ENCODE measurements at regions not wholly inside any gene's neighbourhood (a gene's known extent, or its start where the extent isn't known, plus 50 kb on each side); places are given as distances from the start of the nearest gene placed in this dataset.

DNA sequence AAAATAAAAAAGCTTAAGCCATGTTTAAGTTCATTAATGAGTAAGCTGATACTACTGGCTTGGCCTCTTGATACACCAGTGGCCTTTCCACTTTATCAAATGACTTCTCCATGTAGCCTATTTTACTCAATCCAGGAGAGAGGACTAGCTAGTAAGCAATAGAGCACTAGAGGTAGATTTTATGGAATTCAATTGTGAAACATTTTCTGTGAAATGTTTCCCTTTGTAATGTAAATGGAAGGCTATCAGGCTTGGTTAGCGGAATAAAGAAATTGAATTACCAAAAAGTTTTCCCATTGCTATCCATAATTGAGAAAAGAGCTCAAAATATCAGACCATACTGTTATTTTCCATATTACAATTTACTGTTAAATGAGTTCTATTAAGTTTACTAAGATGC lies 515.4 kb upstream of the CDH2 start:
- Histone ChIP-seq H3K36me3 (no peaks in the 10 kb centered on the region), H3K27me3 (no peaks in the 10 kb centered on the region), H3K4me1 (no peaks in the 10 kb centered on the region), H3K27ac (no peak overlapping the region), H3K4me3 (no peak overlapping the region), H3K9me3 (no peaks in the 10 kb centered on the region)
- intact Hi-C loops (cut with DNase I), result no loop called here
- ATAC-seq, result no peak
- 90% methylated on average over 1 of the region's 1 CpG for WGBS (ENCODE audit: insufficient coverage, low coverage, low lambda C conversion rate, missing lambda C conversion rate)
- TF ChIP-seq POLR2A (IDR thresholded peaks at IDR 0.05), result no peak
- TF ChIP-seq, protein P1, sequence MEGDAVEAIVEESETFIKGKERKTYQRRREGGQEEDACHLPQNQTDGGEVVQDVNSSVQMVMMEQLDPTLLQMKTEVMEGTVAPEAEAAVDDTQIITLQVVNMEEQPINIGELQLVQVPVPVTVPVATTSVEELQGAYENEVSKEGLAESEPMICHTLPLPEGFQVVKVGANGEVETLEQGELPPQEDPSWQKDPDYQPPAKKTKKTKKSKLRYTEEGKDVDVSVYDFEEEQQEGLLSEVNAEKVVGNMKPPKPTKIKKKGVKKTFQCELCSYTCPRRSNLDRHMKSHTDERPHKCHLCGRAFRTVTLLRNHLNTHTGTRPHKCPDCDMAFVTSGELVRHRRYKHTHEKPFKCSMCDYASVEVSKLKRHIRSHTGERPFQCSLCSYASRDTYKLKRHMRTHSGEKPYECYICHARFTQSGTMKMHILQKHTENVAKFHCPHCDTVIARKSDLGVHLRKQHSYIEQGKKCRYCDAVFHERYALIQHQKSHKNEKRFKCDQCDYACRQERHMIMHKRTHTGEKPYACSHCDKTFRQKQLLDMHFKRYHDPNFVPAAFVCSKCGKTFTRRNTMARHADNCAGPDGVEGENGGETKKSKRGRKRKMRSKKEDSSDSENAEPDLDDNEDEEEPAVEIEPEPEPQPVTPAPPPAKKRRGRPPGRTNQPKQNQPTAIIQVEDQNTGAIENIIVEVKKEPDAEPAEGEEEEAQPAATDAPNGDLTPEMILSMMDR (IDR thresholded peaks at IDR 0.05), result no peak
- DNase-seq, result no peak

DNA sequence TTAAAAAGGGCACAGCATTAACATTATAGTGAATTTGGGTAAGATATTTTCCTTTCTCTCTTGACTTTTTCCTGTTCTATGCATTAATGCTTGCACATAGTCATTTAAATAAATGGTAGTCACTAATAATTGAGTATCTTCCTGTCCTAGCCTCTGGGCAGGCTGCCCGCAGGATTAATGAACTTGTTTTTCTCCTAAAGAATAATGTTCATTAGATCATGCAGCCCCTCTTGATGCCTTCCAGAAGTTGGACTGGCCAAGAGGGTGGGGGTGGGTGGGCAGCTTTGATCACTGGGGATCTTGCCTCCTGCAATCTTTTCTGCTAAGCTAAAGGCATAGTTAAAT lies 514.5 kb upstream of the CDH2 start:
- ATAC-seq (no peak), DNase-seq (no peak)
- Histone ChIP-seq H3K4me1 (no peaks in the 10 kb centered on the region), H3K4me3 (no peak overlapping the region), H3K27ac (no peak overlapping the region), H3K36me3 (no peaks in the 10 kb centered on the region), H3K9me3 (no peaks in the 10 kb centered on the region), H3K27me3 (no peaks in the 10 kb centered on the region)
- intact Hi-C loops (cut with DNase I), result no loop called here
- WGBS (ENCODE audit: insufficient coverage, low coverage, low lambda C conversion rate, missing lambda C conversion rate), result 71% methylated on average over 1 of the region's 1 CpG
- TF ChIP-seq POLR2A (IDR thresholded peaks at IDR 0.05), result no peak
- TF ChIP-seq, protein P1 (IDR thresholded peaks at IDR 0.05), result no peak

DNA sequence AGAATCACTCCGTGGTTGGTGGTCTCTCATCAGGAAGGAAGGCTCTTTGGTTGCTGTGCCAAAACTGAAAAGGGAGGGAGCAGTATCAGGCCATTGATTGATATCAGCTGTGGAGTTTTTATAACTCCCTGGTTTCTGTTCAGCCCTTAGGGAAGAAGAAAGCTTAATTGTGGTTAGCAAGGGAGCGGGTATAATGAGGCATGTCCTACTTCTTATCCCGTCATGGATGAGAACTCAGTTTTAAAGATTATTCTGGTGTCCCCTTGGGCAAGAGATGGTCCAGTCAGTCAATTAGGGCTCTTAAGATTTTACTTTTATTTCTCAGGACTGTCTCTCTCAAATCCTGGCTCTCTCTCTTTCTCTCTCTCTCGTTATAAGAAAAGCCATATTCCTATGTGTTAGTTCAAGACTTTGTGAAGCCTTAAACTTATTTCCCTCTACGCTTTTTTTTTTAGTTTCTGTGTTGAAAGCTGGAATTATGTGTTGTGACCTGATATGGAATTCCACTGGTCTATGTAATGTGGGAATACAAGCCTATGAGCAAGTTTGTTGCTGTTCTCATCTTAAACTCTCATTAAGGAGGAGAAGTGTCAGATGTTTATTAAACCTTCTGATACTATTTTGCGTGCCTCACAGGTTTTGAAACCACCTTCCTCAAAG lies 514.0 kb upstream of the CDH2 start:
- 50% methylated on average over 6 of the region's 6 CpGs for WGBS (ENCODE audit: insufficient coverage, low coverage, low lambda C conversion rate, missing lambda C conversion rate)
- H3K4me1 ChIP-seq, result no peaks in the 10 kb centered on the region
- DNase-seq (no peak), ATAC-seq (no peak)
- no peaks in the 10 kb centered on the region for H3K36me3 ChIP-seq
- H3K9me3 ChIP-seq, result no peaks in the 10 kb centered on the region
- no peak for TF ChIP-seq POLR2A (IDR thresholded peaks at IDR 0.05)
- TF ChIP-seq, protein P1 (IDR thresholded peaks at IDR 0.05), result no peak
- H3K27ac ChIP-seq, result no peak overlapping the region
- intact Hi-C loops (cut with DNase I), result no loop called here
- H3K4me3 ChIP-seq, result no peak overlapping the region
- no peaks in the 10 kb centered on the region for H3K27me3 ChIP-seq

DNA sequence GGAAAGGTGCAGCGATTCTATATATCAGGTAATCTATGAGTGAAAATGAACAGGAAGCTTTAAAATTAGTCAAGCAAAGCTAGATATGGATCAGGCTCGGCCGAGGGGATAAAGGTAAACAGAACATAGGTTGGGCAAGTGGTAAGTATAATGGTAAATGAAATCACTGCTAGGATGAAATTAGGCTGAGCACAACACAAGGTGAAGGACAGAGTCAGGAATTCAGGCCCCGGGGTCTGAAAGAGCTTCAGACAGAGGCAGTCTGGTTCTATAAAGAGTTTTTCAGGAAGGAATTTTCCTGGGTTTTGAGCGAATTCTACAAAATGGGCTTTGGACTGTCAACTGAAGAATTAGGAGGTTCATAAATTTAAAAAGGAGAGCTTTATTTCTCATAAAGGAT lies 513.2 kb upstream of the CDH2 start:
- H3K4me1 ChIP-seq, result no peaks in the 10 kb centered on the region
- no peak overlapping the region for H3K4me3 ChIP-seq
- no peak for ATAC-seq
- no peaks in the 10 kb centered on the region for H3K9me3 ChIP-seq
- 39% methylated on average over 5 of the region's 5 CpGs for WGBS (ENCODE audit: insufficient coverage, low coverage, low lambda C conversion rate, missing lambda C conversion rate)
- intact Hi-C loops (cut with DNase I), result no loop called here
- no peak for DNase-seq
- H3K27me3 ChIP-seq, result no peaks in the 10 kb centered on the region
- no peaks in the 10 kb centered on the region for H3K36me3 ChIP-seq
- TF ChIP-seq POLR2A (IDR thresholded peaks at IDR 0.05), result no peak
- TF ChIP-seq, protein P1 (IDR thresholded peaks at IDR 0.05), result no peak
- no peak overlapping the region for H3K27ac ChIP-seq

DNA sequence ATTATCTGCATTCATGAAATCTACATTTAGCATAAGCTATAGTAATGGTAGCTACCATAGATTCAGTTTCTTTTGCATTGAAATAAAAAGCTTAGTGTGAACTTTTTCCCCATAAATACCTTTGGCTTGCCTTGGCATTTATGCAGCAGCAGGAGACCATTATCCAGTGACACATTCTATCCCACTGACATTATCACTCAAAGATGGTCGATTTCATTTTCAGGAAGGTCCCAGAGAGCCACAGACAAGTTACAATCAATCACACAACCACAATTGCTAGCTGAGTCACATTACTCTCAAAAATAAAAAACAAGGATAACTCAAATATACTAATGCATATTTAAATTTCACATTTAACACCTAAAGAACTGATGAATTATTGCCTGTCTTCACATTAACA lies 512.7 kb upstream of the CDH2 start:
- intact Hi-C loops (cut with DNase I), result no loop called here
- 16% methylated on average over 1 of the region's 1 CpG for WGBS (ENCODE audit: insufficient coverage, low coverage, low lambda C conversion rate, missing lambda C conversion rate)
- TF ChIP-seq, protein P1 (IDR thresholded peaks at IDR 0.05), result no peak
- no peak for TF ChIP-seq POLR2A (IDR thresholded peaks at IDR 0.05)
- no peak overlapping the region for H3K4me3 ChIP-seq
- no peaks in the 10 kb centered on the region for H3K27me3 ChIP-seq
- DNase-seq, result no peak
- ATAC-seq, result no peak
- H3K27ac ChIP-seq, result no peak overlapping the region
- no peaks in the 10 kb centered on the region for H3K36me3 ChIP-seq
- H3K4me1 ChIP-seq, result no peaks in the 10 kb centered on the region
- no peaks in the 10 kb centered on the region for H3K9me3 ChIP-seq
